DOHH2 (cell line): ENCODE measurements at regions not wholly inside any gene's neighbourhood (a gene's known extent, or its start where the extent isn't known, plus 50 kb on each side); places are given as distances from the start of the nearest gene placed in this dataset.

Experiments used
- CTCF ChIP-seq: fragments of 200-600 bp; sonication (generic); IDR thresholded peaks from one replicate; pipeline ENCODE4 v1.5.1; 2014; ENCODE audit warnings: antibody characterized with exemption, mild to moderate bottlenecking, low read depth, low read length; ENCODE audit not compliant: poor library complexity, severe bottlenecking
- EZH2phosphoT487 ChIP-seq: fragments of 200-600 bp; sonication (generic); IDR thresholded peaks from 2 replicates; pipeline ENCODE4 v1.6.1; 2017; ENCODE audit warnings: borderline replicate concordance, mild to moderate bottlenecking, antibody characterized with exemption, low read length, moderate library complexity, mixed read lengths

GRCh38 chr22:27132400-27132799 lies 475.0 kb downstream of the MIAT start:
- TF ChIP-seq CTCF (no peak), EZH2phosphoT487 (no peak)
